ENCODE measurements at regions not wholly inside any gene's neighbourhood (a gene's known extent, or its start where the extent isn't known, plus 50 kb on each side); places are given as distances from the start of the nearest gene placed in this dataset.

- Histone ChIP-seq H3K36me3 (no peaks in the 10 kb centered on the region), H3K9me3 (peaks cover 0 to 14% (median 2%) of the 10 kb centered on the region in 4 donors), H3K27ac (no peak overlapping the region), H3K4me3 (no peak overlapping the region), H3K27me3 (no peaks in the 10 kb centered on the region), H3K4me1 (no peaks in the 10 kb centered on the region)
- TF ChIP-seq POLR2AphosphoS5 (IDR thresholded peaks at IDR 0.05) (no peak), EP300 (IDR thresholded peaks at IDR 0.05) (no peak), POLR2A (IDR thresholded peaks at IDR 0.05) (no peak), CTCF (IDR thresholded peaks at IDR 0.05) (no peak)
- 58 to 83% (median 65%) methylated on average over 5 of the region's 5 CpGs for WGBS, 5 donors
- intact Hi-C loops (cut with DNase I; ENCODE audit: low total_unique reads): no loop called here
- no peak for DNase-seq
Measured at GRCh38 chr16:76784530-76784929, 406.5 kb upstream of the MON1B start.

DNA sequence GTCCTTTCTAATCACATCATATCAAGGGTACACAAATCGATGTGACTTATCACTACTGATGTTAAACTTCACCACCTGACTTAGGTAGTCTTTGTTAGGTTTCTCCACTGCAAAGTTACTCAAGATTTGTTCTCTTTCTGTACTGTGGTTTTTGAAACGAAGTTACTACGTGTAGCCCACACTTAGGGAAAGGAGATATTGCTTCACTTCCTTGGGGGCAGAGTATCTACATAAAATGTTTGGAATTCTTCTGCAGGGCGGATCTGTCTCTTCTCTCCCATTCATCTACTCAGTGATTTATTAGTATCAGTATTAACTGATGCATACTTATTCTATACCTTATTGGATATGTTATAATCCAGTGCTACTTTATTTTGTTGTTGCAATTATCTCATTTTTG is 403.6 kb upstream of the MON1B start:
- no peaks in the 10 kb centered on the region for H3K36me3 ChIP-seq
- TF ChIP-seq POLR2A (IDR thresholded peaks at IDR 0.05) (no peak), CTCF (IDR thresholded peaks at IDR 0.05) (no peak), POLR2AphosphoS5 (IDR thresholded peaks at IDR 0.05) (no peak), EP300 (IDR thresholded peaks at IDR 0.05) (no peak)
- intact Hi-C loops (cut with DNase I; ENCODE audit: low total_unique reads): no loop called here
- H3K9me3 ChIP-seq: peaks cover 0 to 13% (median 2%) of the 10 kb centered on the region in 4 donors
- no peak overlapping the region for H3K4me3 ChIP-seq
- no peaks in the 10 kb centered on the region for H3K4me1 ChIP-seq
- 45 to 66% (median 60%) methylated on average over 4 of the region's 4 CpGs for WGBS, 5 donors
- DNase-seq: no peak
- H3K27me3 ChIP-seq: no peaks in the 10 kb centered on the region
- no peak overlapping the region for H3K27ac ChIP-seq

GRCh38 chr16:76791151-76791550 is 399.8 kb upstream of the MON1B start:
- 55 to 85% (median 69%) methylated on average over 2 of the region's 2 CpGs for whole genome bisulfite sequencing, 5 donors
- no peaks in the 10 kb centered on the region for H3K36me3 ChIP-seq
- no peaks in the 10 kb centered on the region for H3K4me1 ChIP-seq
- no peak overlapping the region for H3K27ac ChIP-seq
- H3K27me3 ChIP-seq: no peaks in the 10 kb centered on the region
- H3K9me3 ChIP-seq: peaks cover 0 to 11% (median 2%) of the 10 kb centered on the region in 4 donors
- DNase-seq: no peak
- intact Hi-C loops (cut with DNase I; ENCODE audit: low total_unique reads): no loop called here
- H3K4me3 ChIP-seq: no peak overlapping the region
- TF ChIP-seq POLR2AphosphoS5 (IDR thresholded peaks at IDR 0.05) (no peak), EP300 (IDR thresholded peaks at IDR 0.05) (no peak), POLR2A (IDR thresholded peaks at IDR 0.05) (no peak), CTCF (IDR thresholded peaks at IDR 0.05) (no peak)

GRCh38 chr16:76796416-76796815 is 394.6 kb upstream of the MON1B start:
- Histone ChIP-seq H3K9me3 (no peaks in the 10 kb centered on the region), H3K27me3 (no peaks in the 10 kb centered on the region), H3K27ac (no peak overlapping the region), H3K4me3 (no peak overlapping the region), H3K4me1 (no peaks in the 10 kb centered on the region), H3K36me3 (no peaks in the 10 kb centered on the region)
- intact Hi-C loops (cut with DNase I; ENCODE audit: low total_unique reads): no loop called here
- WGBS, 5 donors: 46 to 55% (median 50%) methylated on average over 8 of the region's 8 CpGs
- TF ChIP-seq EP300 (IDR thresholded peaks at IDR 0.05): no peak
- TF ChIP-seq POLR2A (IDR thresholded peaks at IDR 0.05): no peak
- no peak for TF ChIP-seq POLR2AphosphoS5 (IDR thresholded peaks at IDR 0.05)
- no peak for TF ChIP-seq CTCF (IDR thresholded peaks at IDR 0.05)
- no peak for DNase-seq

Measured in stomach (tissue), 8 donors.